Endodermal cell (in vitro differentiated cells): ENCODE measurements at regions not wholly inside any gene's neighbourhood (a gene's known extent, or its start where the extent isn't known, plus 50 kb on each side); places are given as distances from the start of the nearest gene placed in this dataset.

Experiments used
- DNase-seq: peaks from one replicate; pipeline ENCODE4 v3.0.0-alpha.2; 2017
- H3K27ac ChIP-seq: 2 replicates; pipeline ENCODE4 v1.5.1; 2013; ENCODE audit warnings: mild to moderate bottlenecking, low read depth, low read length, moderate library complexity
- H3K27me3 ChIP-seq: 2 replicates; pipeline ENCODE4 v1.6.1; 2013; ENCODE audit warnings: mild to moderate bottlenecking, low read length, moderate library complexity; ENCODE audit not compliant: insufficient read depth, control insufficient read depth, poor library complexity, severe bottlenecking
- H3K36me3 ChIP-seq: 2 replicates; pipeline ENCODE4 v1.7.0; 2013; ENCODE audit warnings: mild to moderate bottlenecking, low read length, moderate library complexity; ENCODE audit not compliant: control insufficient read depth, insufficient read depth
- H3K4me1 ChIP-seq: one replicate; pipeline ENCODE4 v1.7.0; 2013; ENCODE audit warnings: low read length; ENCODE audit not compliant: control insufficient read depth, insufficient read depth
- H3K4me3 ChIP-seq: 2 replicates; pipeline ENCODE4 v1.5.1; 2013; ENCODE audit warnings: mild to moderate bottlenecking, low read length, moderate library complexity
- H3K9ac ChIP-seq: 2 replicates; pipeline ENCODE4 v1.6.1; 2013; ENCODE audit warnings: mild to moderate bottlenecking, low read length, moderate library complexity; ENCODE audit not compliant: poor library complexity, severe bottlenecking; ENCODE audit errors: extremely low read depth
- H3K9me3 ChIP-seq: 2 replicates; pipeline ENCODE4 v1.6.1; 2013; ENCODE audit warnings: mild to moderate bottlenecking, low read length, moderate library complexity; ENCODE audit not compliant: control insufficient read depth
- H3K27ac Mint-ChIP-seq: 2 replicates; pipeline ENCODE4 v1.8.0; 2020; ENCODE audit warnings: mixed read lengths
- H3K27me3 Mint-ChIP-seq: 2 replicates; pipeline ENCODE4 v1.8.0; 2021; ENCODE audit warnings: mild to moderate bottlenecking, mixed read lengths; ENCODE audit not compliant: insufficient read depth
- H3K36me3 Mint-ChIP-seq: 2 replicates; pipeline ENCODE4 v1.8.0; 2020; ENCODE audit warnings: low read depth, mixed read lengths
- H3K4me1 Mint-ChIP-seq: 2 replicates; pipeline ENCODE4 v1.8.0; 2020; ENCODE audit warnings: mixed read lengths
- H3K4me3 Mint-ChIP-seq: 2 replicates; pipeline ENCODE4 v1.8.0; 2020; ENCODE audit warnings: mild to moderate bottlenecking, moderate library complexity, mixed read lengths
- H3K9me3 Mint-ChIP-seq: 2 replicates; pipeline ENCODE4 v1.8.0; 2020; ENCODE audit warnings: mild to moderate bottlenecking, mixed read lengths
- CTCF ChIP-seq: fragments of 200-600 bp; sonication (generic); conservative IDR thresholded peaks from 2 replicates; pipeline ENCODE4 v1.5.0; 2021; ENCODE audit warnings: antibody characterized with exemption, mild to moderate bottlenecking
- WGBS, 2 experiments: methylation state at CpG; one replicate each; pipeline versions ENCODE4 v1.1.5 to v1.1.7; 2013; ENCODE audit warnings: missing lambda C conversion rate in 2 of 2, mixed read lengths in 1 of 2; ENCODE audit not compliant: insufficient coverage in 1 of 2, insufficient read length in 1 of 2; 5-methylcytosine and 5-hydroxymethylcytosine counted together

DNA sequence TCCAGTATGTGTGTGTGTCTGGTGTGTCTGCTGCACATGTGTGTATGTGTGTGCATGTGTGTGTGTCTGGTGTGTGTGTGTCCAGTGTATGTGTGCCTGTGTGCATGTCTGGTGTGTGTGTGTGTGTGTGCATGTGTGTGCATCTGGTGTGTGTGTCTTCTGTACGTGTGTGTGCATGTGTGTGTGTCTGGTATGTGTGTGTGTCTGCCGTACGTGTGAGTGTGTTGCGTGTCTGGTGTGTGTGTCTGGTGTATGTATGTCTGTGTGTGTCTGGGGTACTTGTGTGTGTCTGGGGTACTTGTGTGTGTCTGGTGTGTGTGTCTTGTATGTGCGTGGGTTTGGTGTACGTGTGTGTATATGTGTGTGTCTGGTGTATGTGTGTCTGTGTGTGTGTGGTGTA is 289.1 kb upstream of the SHH start:
- H3K9me3 Mint-ChIP-seq = no peaks in the 10 kb centered on the region
- no peaks in the 10 kb centered on the region for H3K4me1 Mint-ChIP-seq
- Histone ChIP-seq H3K4me3 (no peak overlapping the region), H3K27ac (no peak overlapping the region), H3K9me3 (no peaks in the 10 kb centered on the region), H3K36me3 (no peaks in the 10 kb centered on the region), H3K9ac (no peak overlapping the region), H3K4me1 (no peaks in the 10 kb centered on the region), H3K27me3 (no peaks in the 10 kb centered on the region)
- DNase-seq = no peak
- TF ChIP-seq CTCF = no peak
- no peaks in the 10 kb centered on the region for H3K36me3 Mint-ChIP-seq
- no peak overlapping the region for H3K27ac Mint-ChIP-seq
- no peak overlapping the region for H3K4me3 Mint-ChIP-seq
- 60 to 92% methylated on average over 2 to 6 of the region's 6 CpGs for WGBS, 2 experiments
- H3K27me3 Mint-ChIP-seq = no peaks in the 10 kb centered on the region

GRCh38 chr7:156100086-156100485 is 287.8 kb upstream of the SHH start:
- no peak for DNase-seq
- Mint-ChIP-seq H3K9me3 (no peaks in the 10 kb centered on the region), H3K36me3 (no peaks in the 10 kb centered on the region), H3K4me1 (no peaks in the 10 kb centered on the region), H3K4me3 (no peak overlapping the region), H3K27ac (no peak overlapping the region), H3K27me3 (no peaks in the 10 kb centered on the region)
- H3K4me1 ChIP-seq = no peaks in the 10 kb centered on the region
- no peak overlapping the region for H3K27ac ChIP-seq
- H3K36me3 ChIP-seq = no peaks in the 10 kb centered on the region
- no peak overlapping the region for H3K4me3 ChIP-seq
- no peaks in the 10 kb centered on the region for H3K9me3 ChIP-seq
- TF ChIP-seq CTCF = no peak
- no peaks in the 10 kb centered on the region for H3K27me3 ChIP-seq
- no peak overlapping the region for H3K9ac ChIP-seq
- 87 to 91% methylated on average over 4 to 6 of the region's 6 CpGs for WGBS, 2 experiments

GRCh38 chr7:156099085-156099484 is 286.8 kb upstream of the SHH start:
- WGBS, 2 experiments = 91 to 93% methylated on average over 10 of the region's 10 CpGs
- H3K9ac ChIP-seq = no peak overlapping the region
- no peaks in the 10 kb centered on the region for H3K9me3 Mint-ChIP-seq
- no peaks in the 10 kb centered on the region for H3K4me1 Mint-ChIP-seq
- no peaks in the 10 kb centered on the region for H3K9me3 ChIP-seq
- no peak for TF ChIP-seq CTCF
- H3K27me3 Mint-ChIP-seq = no peaks in the 10 kb centered on the region
- peak; percentile 12 for DNase-seq
- H3K4me1 ChIP-seq = no peaks in the 10 kb centered on the region
- H3K4me3 Mint-ChIP-seq = no peak overlapping the region
- H3K4me3 ChIP-seq = no peak overlapping the region
- no peaks in the 10 kb centered on the region for H3K36me3 Mint-ChIP-seq
- H3K36me3 ChIP-seq = no peaks in the 10 kb centered on the region
- no peaks in the 10 kb centered on the region for H3K27me3 ChIP-seq
- H3K27ac Mint-ChIP-seq = no peak overlapping the region
- no peak overlapping the region for H3K27ac ChIP-seq
